Gastroesophageal sphincter (tissue), 3 donors: ENCODE measurements at regions not wholly inside any gene's neighbourhood (a gene's known extent, or its start where the extent isn't known, plus 50 kb on each side); places are given as distances from the start of the nearest gene placed in this dataset.

Source experiments
- CTCF ChIP-seq, 4 experiments: fragments of 200-600 bp in 2 of 4; fragments of 450-650 bp in 2 of 4; sonication (generic) in 1 of 4; IDR thresholded peaks; one replicate each; pipeline ENCODE4 v1.5.1; 2017 to 2019; ENCODE audit warnings: antibody characterized with exemption in 4 of 4, mild to moderate bottlenecking in 2 of 4, moderate library complexity in 2 of 4
- EP300 ChIP-seq: sonication (generic); formaldehyde crosslinking; IDR thresholded peaks from one replicate; pipeline ENCODE4 v1.6.1; 2017; ENCODE audit warnings: antibody characterized with exemption, mild to moderate bottlenecking
- POLR2AphosphoS5 ChIP-seq: sonication (generic); formaldehyde crosslinking; IDR thresholded peaks from one replicate; pipeline ENCODE4 v1.6.1; 2017; ENCODE audit warnings: antibody characterized with exemption

- TF ChIP-seq CTCF (IDR thresholded peaks at IDR 0.05) (no peak), EP300 (no peak), POLR2AphosphoS5 (no peak)
These were observed 302.3 kb upstream of the ID2 start for GRCh38 chr2:8379549-8379948.
